Ishikawa (cell line): ENCODE measurements at regions not wholly inside any gene's neighbourhood (a gene's known extent, or its start where the extent isn't known, plus 50 kb on each side); places are given as distances from the start of the nearest gene placed in this dataset.

Experiments
- CEBPB ChIP-seq: IDR thresholded peaks from 2 replicates; pipeline ENCODE4 v1.6.1; 2012
- EGR1 ChIP-seq: IDR thresholded peaks from 2 replicates; pipeline ENCODE4 v1.6.1; 2012
- EP300 ChIP-seq: IDR thresholded peaks from 2 replicates; pipeline ENCODE4 v1.6.1; 2012; ENCODE audit warnings: borderline replicate concordance
- FOXM1 ChIP-seq: IDR thresholded peaks from 2 replicates; pipeline ENCODE4 v1.6.1; 2012; ENCODE audit warnings: low read depth, borderline replicate concordance
- REST ChIP-seq: IDR thresholded peaks from 2 replicates; pipeline ENCODE4 v1.6.1; 2012; ENCODE audit warnings: low read depth, mild to moderate bottlenecking
- TAF1 ChIP-seq: IDR thresholded peaks from 2 replicates; pipeline ENCODE4 v1.6.1; 2012; ENCODE audit warnings: low read depth, mild to moderate bottlenecking
- TCF12 ChIP-seq: IDR thresholded peaks from 2 replicates; pipeline ENCODE4 v1.6.1; 2012; ENCODE audit warnings: low read depth
- TEAD4 ChIP-seq: IDR thresholded peaks from 2 replicates; pipeline ENCODE4 v1.6.1; 2012
- YY1 ChIP-seq: IDR thresholded peaks from 2 replicates; pipeline ENCODE4 v1.6.1; 2012; ENCODE audit warnings: low read depth
- TF ChIP-seq, protein P1 (sequence below): IDR thresholded peaks from 2 replicates; pipeline ENCODE4 v1.6.1; 2012

GRCh38 chr3:192080336-192080735, 619.4 kb downstream of the PYDC2 start:
- TF ChIP-seq FOXM1 (no peak), EP300 (no peak), CEBPB (no peak), TCF12 (no peak), REST (no peak), TAF1 (no peak), YY1 (no peak), TEAD4 (no peak), EGR1 (no peak)
- TF ChIP-seq, protein P1, sequence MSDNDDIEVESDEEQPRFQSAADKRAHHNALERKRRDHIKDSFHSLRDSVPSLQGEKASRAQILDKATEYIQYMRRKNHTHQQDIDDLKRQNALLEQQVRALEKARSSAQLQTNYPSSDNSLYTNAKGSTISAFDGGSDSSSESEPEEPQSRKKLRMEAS, result no peak
